GM12875 (cell line): ENCODE measurements at regions not wholly inside any gene's neighbourhood (a gene's known extent, or its start where the extent isn't known, plus 50 kb on each side); places are given as distances from the start of the nearest gene placed in this dataset.
"Not testable (repeated sequence)": the region's sequence is repeated elsewhere in the genome, so short reads cannot be mapped to it uniquely, and the experiment has no call there.

Source experiments
- H3K4me3 ChIP-seq: one replicate; pipeline ENCODE4 v1.5.1; 2011; ENCODE audit warnings: low read depth, low read length, control low read depth
- TF ChIP-seq, protein P1 (sequence below): IDR thresholded peaks from 2 replicates; pipeline ENCODE4 v1.5.1; 2011; ENCODE audit warnings: low read depth, mild to moderate bottlenecking, control low read depth, inconsistent platforms, low read length, moderate library complexity, borderline replicate concordance; ENCODE audit not compliant: insufficient read depth

DNA sequence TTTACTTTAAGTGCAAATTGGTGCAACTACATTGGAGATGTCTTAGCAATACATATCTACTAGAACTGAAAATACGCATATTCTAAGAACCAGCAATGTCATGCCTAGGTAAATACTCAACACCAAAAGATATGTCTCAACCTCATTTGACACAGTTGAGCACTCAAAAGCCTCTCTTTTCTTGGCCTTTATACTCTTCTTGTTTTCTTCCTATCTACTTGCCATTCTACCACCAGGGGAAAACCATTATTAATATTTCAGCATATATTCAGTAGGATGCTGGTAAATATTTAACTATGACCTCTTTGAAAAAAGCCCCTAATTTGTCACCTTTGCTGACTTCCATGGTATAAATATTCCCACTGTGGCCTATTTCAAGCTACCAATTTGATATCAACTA is 443.8 kb downstream of the LRRC70 start:
- no peak overlapping the region for H3K4me3 ChIP-seq
- TF ChIP-seq, protein P1, sequence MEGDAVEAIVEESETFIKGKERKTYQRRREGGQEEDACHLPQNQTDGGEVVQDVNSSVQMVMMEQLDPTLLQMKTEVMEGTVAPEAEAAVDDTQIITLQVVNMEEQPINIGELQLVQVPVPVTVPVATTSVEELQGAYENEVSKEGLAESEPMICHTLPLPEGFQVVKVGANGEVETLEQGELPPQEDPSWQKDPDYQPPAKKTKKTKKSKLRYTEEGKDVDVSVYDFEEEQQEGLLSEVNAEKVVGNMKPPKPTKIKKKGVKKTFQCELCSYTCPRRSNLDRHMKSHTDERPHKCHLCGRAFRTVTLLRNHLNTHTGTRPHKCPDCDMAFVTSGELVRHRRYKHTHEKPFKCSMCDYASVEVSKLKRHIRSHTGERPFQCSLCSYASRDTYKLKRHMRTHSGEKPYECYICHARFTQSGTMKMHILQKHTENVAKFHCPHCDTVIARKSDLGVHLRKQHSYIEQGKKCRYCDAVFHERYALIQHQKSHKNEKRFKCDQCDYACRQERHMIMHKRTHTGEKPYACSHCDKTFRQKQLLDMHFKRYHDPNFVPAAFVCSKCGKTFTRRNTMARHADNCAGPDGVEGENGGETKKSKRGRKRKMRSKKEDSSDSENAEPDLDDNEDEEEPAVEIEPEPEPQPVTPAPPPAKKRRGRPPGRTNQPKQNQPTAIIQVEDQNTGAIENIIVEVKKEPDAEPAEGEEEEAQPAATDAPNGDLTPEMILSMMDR = no peak

DNA sequence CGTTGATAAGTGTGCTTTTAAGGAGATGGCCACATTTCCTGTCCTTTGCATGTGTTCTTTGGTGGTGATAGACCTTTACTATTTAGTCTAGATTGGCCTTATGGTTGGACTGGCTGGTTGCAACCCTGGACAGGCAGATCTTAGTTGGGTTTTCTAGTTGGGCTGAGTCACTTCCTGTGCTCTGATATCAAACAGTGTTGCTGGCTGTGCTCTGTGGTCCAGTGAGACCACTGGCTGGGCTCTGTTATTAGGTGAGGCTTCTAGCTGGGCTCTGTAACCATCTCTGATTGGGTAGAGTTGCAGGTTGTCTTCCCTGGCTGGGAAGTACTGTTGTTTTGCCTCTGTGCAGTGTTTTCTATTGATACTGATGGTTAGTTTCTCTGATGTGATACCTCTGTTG is 432.5 kb downstream of the LRRC70 start:
- TF ChIP-seq, protein P1 = no peak
- H3K4me3 ChIP-seq = no peak overlapping the region

DNA sequence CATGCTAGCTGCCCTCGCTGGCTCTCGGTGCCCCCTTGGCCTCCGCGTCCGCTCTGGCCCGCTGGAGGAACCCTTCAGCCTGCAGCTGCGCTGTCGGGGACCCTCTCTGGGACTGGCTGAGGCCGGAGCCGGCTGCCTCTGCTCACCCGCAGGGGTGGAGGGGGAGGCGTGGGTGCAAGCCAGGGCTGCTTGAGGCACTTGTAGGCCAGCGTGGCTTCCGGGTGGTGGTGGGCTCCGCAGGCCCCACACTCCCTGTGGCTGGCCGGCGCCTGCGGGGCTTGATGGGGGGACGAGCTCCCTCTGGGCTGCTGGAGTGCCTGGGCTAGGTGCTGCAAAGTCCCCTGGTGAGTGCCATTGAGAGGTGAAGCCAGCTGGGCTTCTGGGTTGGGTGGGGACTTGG is 429.6 kb downstream of the LRRC70 start:
- TF ChIP-seq, protein P1 = no peak
- no peak overlapping the region for H3K4me3 ChIP-seq

DNA sequence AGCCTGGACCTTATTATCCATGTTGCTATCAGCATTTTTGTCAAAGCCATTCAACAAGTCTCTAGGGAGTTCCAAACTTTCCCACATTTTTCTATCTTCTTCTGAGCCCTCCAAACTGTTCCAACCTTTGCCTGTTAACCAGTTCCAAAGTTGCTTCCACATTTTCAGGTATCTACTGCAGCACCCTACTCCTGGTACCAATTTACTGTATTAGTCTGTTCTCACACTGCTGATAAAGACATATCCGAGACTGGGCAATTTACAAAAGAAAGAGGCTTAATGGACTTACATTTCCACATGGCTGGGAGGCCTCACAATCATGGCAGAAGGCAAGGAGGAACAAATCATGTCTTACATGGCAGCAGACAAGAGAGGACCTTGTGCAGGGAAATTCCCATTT is 416.2 kb downstream of the LRRC70 start:
- H3K4me3 ChIP-seq = not testable (repeated sequence)

DNA sequence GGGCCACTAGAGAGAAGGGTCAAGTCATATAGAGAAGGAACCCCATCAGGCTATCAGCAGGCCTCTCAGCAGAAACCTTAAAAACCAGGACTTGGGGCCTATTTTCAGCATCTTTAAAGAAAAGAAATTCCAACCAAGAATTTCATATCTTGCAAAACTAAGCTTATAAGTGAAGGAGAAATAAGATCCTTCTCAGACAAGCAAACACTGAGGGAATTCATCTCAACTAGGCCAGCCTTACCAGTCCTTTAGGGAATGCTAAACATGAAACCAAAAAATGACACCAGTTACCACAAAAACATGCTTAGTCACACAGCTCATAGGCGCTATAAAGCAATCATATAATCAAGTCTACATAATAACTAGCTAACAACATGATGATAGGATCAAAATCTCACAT is 407.1 kb downstream of the LRRC70 start:
- H3K4me3 ChIP-seq = no peak overlapping the region
- TF ChIP-seq, protein P1 = no peak

DNA sequence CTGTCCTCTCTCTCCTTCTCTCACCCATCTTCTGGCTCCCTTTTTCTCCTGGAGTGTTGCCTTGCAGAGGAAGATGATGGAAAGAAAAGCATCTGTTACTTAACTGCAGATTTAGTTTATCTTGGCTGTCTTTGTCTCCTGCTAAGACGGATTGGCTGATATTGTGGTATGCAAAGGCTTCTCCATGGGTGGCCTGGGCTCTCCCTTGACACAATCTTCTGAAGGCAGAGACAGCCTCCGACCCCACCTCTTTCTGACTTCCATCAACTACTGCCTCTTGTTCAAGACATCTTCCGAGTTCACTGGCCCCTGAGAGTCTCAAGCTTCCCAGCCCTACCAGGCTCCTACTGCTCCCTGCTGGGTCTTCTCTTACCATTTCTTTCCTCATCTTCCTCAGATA is 403.7 kb downstream of the LRRC70 start:
- TF ChIP-seq, protein P1 = no peak
- H3K4me3 ChIP-seq = no peak overlapping the region

DNA sequence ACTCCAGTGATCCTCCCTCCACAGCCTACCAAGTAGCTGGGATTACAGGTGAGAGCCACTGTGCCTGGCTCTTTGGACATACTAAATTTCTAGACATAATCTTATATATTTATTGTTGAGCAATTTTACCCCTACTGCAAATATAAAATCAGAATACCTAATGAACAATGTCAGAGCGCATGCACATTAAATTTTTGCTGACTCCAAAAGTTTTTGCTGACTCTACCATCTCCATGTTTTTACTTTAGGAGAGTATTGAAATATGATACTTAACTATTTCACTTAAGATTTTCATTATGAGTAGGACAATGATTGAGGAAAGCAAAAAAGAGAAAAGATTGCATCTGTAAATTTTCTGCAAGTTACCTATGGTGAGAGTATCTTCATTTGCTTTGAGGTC is 402.3 kb downstream of the LRRC70 start:
- no peak overlapping the region for H3K4me3 ChIP-seq
- TF ChIP-seq, protein P1 = no peak

DNA sequence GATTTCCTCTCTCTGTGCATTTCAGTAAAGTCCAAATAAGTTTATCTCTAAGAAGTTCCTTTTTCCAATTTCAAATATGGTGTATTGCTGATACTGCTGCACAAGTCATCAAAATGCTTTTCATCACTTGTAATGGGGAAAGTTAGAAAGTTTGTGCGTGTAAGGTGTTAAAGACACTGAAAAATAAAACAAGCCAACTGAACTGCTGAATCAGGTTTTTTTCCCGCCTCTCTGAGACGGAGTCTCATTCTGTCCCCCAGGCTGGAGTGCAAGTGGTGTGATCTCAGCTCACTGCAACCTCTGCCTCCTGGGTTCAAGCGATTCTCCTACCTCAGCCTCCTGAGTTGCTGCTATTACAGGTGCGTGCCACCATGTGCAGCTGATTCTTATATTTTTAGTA is 400.9 kb downstream of the LRRC70 start:
- H3K4me3 ChIP-seq = no peak overlapping the region
- TF ChIP-seq, protein P1 = no peak
